HG03108 (cell line): ENCODE measurements at regions not wholly inside any gene's neighbourhood (a gene's known extent, or its start where the extent isn't known, plus 50 kb on each side); places are given as distances from the start of the nearest gene placed in this dataset.
"Not testable (repeated sequence)": the region's sequence is repeated elsewhere in the genome, so short reads cannot be mapped to it uniquely, and the experiment has no call there.

Source experiments
- ATAC-seq: cut with Tn5 transposase; IDR thresholded peaks from one replicate; pipeline ENCODE4 v1.9.1; 2021; ENCODE audit warnings: moderate library complexity; ENCODE audit not compliant: unreplicated experiment

- ATAC-seq: not testable (repeated sequence)
These were observed 58.2 kb upstream of the PLCXD1 start for GRCh38 chrX:222800-223513.

GRCh38 chrX:223514-223854, 57.7 kb upstream of the PLCXD1 start:
- ATAC-seq: not testable (repeated sequence)

DNA sequence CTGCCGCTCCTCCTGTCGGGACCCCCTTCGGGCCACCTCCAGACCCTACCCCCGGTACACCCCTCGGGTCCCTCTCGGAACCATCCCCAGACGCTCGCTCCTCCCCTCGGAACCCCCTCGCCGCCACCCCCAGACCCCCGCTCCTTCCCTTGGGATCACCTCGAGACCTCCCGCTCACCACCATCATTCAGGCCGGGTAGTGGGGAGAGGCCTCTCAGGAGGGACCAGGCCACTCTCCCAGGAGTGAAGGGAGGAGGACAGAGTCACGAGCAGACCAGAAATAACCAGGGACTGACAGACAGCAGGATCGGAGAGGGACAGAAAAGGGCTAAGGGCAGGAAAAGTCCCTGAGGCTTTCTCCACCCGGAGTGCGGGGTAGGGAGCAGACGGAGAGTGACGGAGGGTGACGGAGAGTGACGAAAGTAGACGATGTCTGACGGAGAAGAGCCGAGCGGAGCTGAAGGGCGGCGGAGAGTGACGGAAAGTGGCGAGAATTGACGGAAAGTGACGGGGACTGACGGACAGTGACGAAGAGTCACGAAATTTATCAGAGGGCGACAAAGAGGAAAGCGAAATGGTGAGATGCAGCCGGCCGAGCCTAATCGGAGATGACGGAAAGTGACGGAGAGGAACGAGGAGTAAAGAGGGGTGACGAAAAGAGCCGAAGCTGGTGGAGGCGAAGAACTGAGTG, 54.6 kb upstream of the PLCXD1 start:
- peak; percentile 51 for ATAC-seq

- not testable (repeated sequence) for ATAC-seq
These were observed 53.8 kb upstream of the PLCXD1 start for GRCh38 chrX:227396-227795.
